HepG2 (cell line): ENCODE measurements at regions not wholly inside any gene's neighbourhood (a gene's known extent, or its start where the extent isn't known, plus 50 kb on each side); places are given as distances from the start of the nearest gene placed in this dataset.

ENCODE experiments used
- ATAC-seq: fragments of 200-7000 bp; cut with Tn5 transposase; 3 replicates; pipeline ENCODE4 v1.9.1; 2020; ENCODE audit warnings: mild to moderate bottlenecking, moderate library complexity
- BruUV-seq: library from RNA; stranded (reverse); fragments of 400-500 nt; replicated peaks from 2 replicates; lab custom pipeline; 2021; lab: Mats Ljungman, UMichigan
- CTCF ChIA-PET: fragments of 300-600 bp; formaldehyde crosslinking; extraction: SDS; loops from one replicate; lab custom pipeline; 2021; ENCODE audit warnings: low total read pairs, inconsistent platforms, low intra/inter-chr PET ratio; lab: Yijun Ruan, JAX
- POLR2A ChIA-PET: fragments of 350-600 bp; sonication (Branson Sonifier 250); formaldehyde crosslinking; loops from one replicate; lab custom pipeline; 2020; ENCODE audit warnings: antibody characterized with exemption, inconsistent platforms; lab: Yijun Ruan, JAX
- DNase-seq: peaks from one replicate; pipeline ENCODE4 v3.0.0-alpha.2; 2015; ENCODE audit warnings: low spot score
- FAIRE-seq: peaks from 3 replicates; lab custom pipeline; 2011; peaks lifted over from hg19 to GRCh38; lab: Jason Lieb, UNC
- H2AFZ ChIP-seq: one replicate; pipeline ENCODE4 v1.6.1; 2011; ENCODE audit warnings: low read length, inconsistent platforms
- H3K27ac ChIP-seq: fragments of 300-600 bp; 3 replicates; pipeline ENCODE4 v1.8.0; 2011; ENCODE audit warnings: mixed run types, mild to moderate bottlenecking, mixed read lengths, low read length, inconsistent platforms; ENCODE audit not compliant: insufficient read depth; ENCODE audit errors: extremely low read length
- H3K27me3 ChIP-seq, 2 experiments: fragments of 200-600 bp in 1 of 2; 2 replicates in 1 of 2; 3 replicates in 1 of 2; pipeline versions ENCODE4 v1.6.0 to v1.8.0; 2011; ENCODE audit warnings: low read length in 2 of 2, mild to moderate bottlenecking in 2 of 2, moderate library complexity in 2 of 2, inconsistent platforms in 1 of 2; ENCODE audit not compliant: insufficient read depth in 2 of 2, control insufficient read depth in 1 of 2
- H3K36me3 ChIP-seq, 2 experiments: fragments of 200-600 bp in 1 of 2; replicated peaks in 1 of 2; 2 replicates in 1 of 2; 3 replicates in 1 of 2; pipeline versions ENCODE4 v1.5.1 to v1.8.0; 2011; ENCODE audit warnings: low read length in 2 of 2, inconsistent platforms in 1 of 2; ENCODE audit not compliant: insufficient read depth in 2 of 2, control insufficient read depth in 1 of 2
- H3K4me1 ChIP-seq: 2 replicates; pipeline ENCODE4 v1.5.1; 2012; ENCODE audit warnings: low read length, inconsistent platforms; ENCODE audit not compliant: insufficient read depth
- H3K4me2 ChIP-seq: 2 replicates; pipeline ENCODE4 v1.6.0; 2011; ENCODE audit warnings: low read depth, low read length, inconsistent platforms
- H3K4me3 ChIP-seq, 3 experiments: fragments of 200-600 bp in 1 of 3; sonication (generic), shearing (Covaris generic) in 1 of 3; replicated peaks in 1 of 3; 2 replicates each; pipeline ENCODE4 v1.5.1; 2011 to 2016; ENCODE audit warnings: low read length in 3 of 3, inconsistent platforms in 2 of 3, low read depth in 2 of 3, mild to moderate bottlenecking in 2 of 3, control low read depth in 1 of 3, mixed read lengths in 1 of 3; ENCODE audit not compliant: insufficient read depth in 1 of 3
- H3K79me2 ChIP-seq: one replicate; pipeline ENCODE4 v1.6.1; 2011; ENCODE audit warnings: low read length, inconsistent platforms; ENCODE audit not compliant: insufficient read depth
- H3K9ac ChIP-seq: 2 replicates; pipeline ENCODE4 v1.6.0; 2011; ENCODE audit warnings: mild to moderate bottlenecking, low read depth, low read length, inconsistent platforms; ENCODE audit not compliant: insufficient read depth
- H3K9me3 ChIP-seq: 2 replicates; pipeline ENCODE4 v1.5.1; 2012; ENCODE audit warnings: mild to moderate bottlenecking, low read length
- H4K20me1 ChIP-seq: 2 replicates; pipeline ENCODE4 v1.6.0; 2011; ENCODE audit warnings: inconsistent platforms, mild to moderate bottlenecking, low read length, moderate library complexity; ENCODE audit not compliant: insufficient read depth
- BORCS8-MEF2B ChIP-seq: sonication (generic); formaldehyde crosslinking; IDR thresholded peaks from 2 replicates; pipeline ENCODE4 v1.8.0; 2022; ENCODE audit warnings: mild to moderate bottlenecking, missing genetic modification reagents
- FOXA1 ChIP-seq, 2 experiments: fragments of 450-650 bp in 1 of 2; sonication (generic) in 1 of 2; formaldehyde crosslinking in 1 of 2; IDR thresholded peaks; 2 replicates each; pipeline versions ENCODE4 v1.4.0 to v1.6.1; 2016 to 2020; ENCODE audit warnings: missing genetic modification reagents in 1 of 2
- JUNB ChIP-seq: sonication (generic); formaldehyde crosslinking; IDR thresholded peaks from 2 replicates; pipeline ENCODE4 v1.8.0; 2022; ENCODE audit warnings: missing genetic modification reagents, mild to moderate bottlenecking, borderline replicate concordance
- NR3C1 ChIP-seq: sonication (generic); formaldehyde crosslinking; IDR thresholded peaks from 2 replicates; pipeline ENCODE4 v1.4.0; 2020; ENCODE audit warnings: missing genetic modification reagents
- SOX5 ChIP-seq: IDR thresholded peaks from 2 replicates; pipeline ENCODE4 v1.6.1; 2016; ENCODE audit warnings: borderline replicate concordance
- SRSF1 ChIP-seq: fragments of 200-400 bp; formaldehyde crosslinking; optimal IDR thresholded peaks from 2 replicates; pipeline ENCODE3; 2017; ENCODE audit warnings: mild to moderate bottlenecking, low read depth, low read length, moderate library complexity
- SYNCRIP ChIP-seq: fragments of 200-400 bp; formaldehyde crosslinking; IDR thresholded peaks from 2 replicates; pipeline ENCODE4 v1.6.1; 2018; ENCODE audit warnings: mild to moderate bottlenecking, low read depth, low read length; ENCODE audit not compliant: insufficient read depth
- U2AF2 ChIP-seq: fragments of 200-400 bp; formaldehyde crosslinking; IDR thresholded peaks from 2 replicates; pipeline ENCODE4 v1.6.1; 2017; ENCODE audit warnings: low read depth, mild to moderate bottlenecking, low read length
- ZBTB38 ChIP-seq: sonication (generic); formaldehyde crosslinking; IDR thresholded peaks from 2 replicates; pipeline ENCODE4 v1.5.1; 2020; ENCODE audit warnings: mild to moderate bottlenecking, missing genetic modification reagents
- ZBTB42 ChIP-seq: sonication (generic); formaldehyde crosslinking; IDR thresholded peaks from 2 replicates; pipeline ENCODE4 v1.5.0; 2020; ENCODE audit warnings: mild to moderate bottlenecking, missing genetic modification reagents
- ZNF232 ChIP-seq: sonication (generic); formaldehyde crosslinking; IDR thresholded peaks from 2 replicates; pipeline ENCODE4 v1.4.0; 2020; ENCODE audit warnings: missing genetic modification reagents, borderline replicate concordance
- ZNF235 ChIP-seq: sonication (generic); formaldehyde crosslinking; IDR thresholded peaks from 2 replicates; pipeline ENCODE4 v1.8.1; 2023; ENCODE audit warnings: mild to moderate bottlenecking, missing genetic modification reagents, borderline replicate concordance
- ZNF263 ChIP-seq: sonication (generic); formaldehyde crosslinking; IDR thresholded peaks from 2 replicates; pipeline ENCODE4 v1.4.0; 2020; ENCODE audit warnings: missing genetic modification reagents
- ZNF317 ChIP-seq: sonication (generic); formaldehyde crosslinking; IDR thresholded peaks from 2 replicates; pipeline ENCODE4 v1.5.0; 2020; ENCODE audit warnings: mild to moderate bottlenecking, missing genetic modification reagents
- ZNF343 ChIP-seq: sonication (generic); formaldehyde crosslinking; IDR thresholded peaks from 2 replicates; pipeline ENCODE4 v1.4.0; 2020; ENCODE audit warnings: mild to moderate bottlenecking, missing genetic modification reagents
- ZSCAN31 ChIP-seq: sonication (generic); formaldehyde crosslinking; IDR thresholded peaks from 2 replicates; pipeline ENCODE4 v1.5.0; 2020; ENCODE audit warnings: low read depth, mild to moderate bottlenecking, missing genetic modification reagents
- WGBS: methylation state at CpG from one replicate; pipeline ENCODE4 v1.1.6; 2017; ENCODE audit warnings: low lambda C conversion rate; 5-methylcytosine and 5-hydroxymethylcytosine counted together
- in situ Hi-C: cut with HindIII; loops from 2 replicates; pipeline ENCODE4 v1.10.0; 2017; ENCODE audit warnings: low pct_unique_long_range_greater_than_20kb; ENCODE audit not compliant: extremely low pct_ligation_motif_present
- intact Hi-C: fragments of 100-400 bp; cut with micrococcal nuclease; formaldehyde crosslinking; loops from one replicate; pipeline ENCODE4 v1.10.0; 2022; ENCODE audit not compliant: unreplicated experiment
- TF ChIP-seq, protein P1 (sequence below), 2 experiments: sonication (generic) in 1 of 2; formaldehyde crosslinking in 1 of 2; IDR thresholded peaks; 2 replicates each; pipeline versions ENCODE4 v1.4.0 to v1.6.1; 2018 to 2020; ENCODE audit warnings: missing genetic modification reagents in 2 of 2, borderline replicate concordance in 1 of 2, low read depth in 1 of 2, mild to moderate bottlenecking in 1 of 2, missing biosample characterization in 1 of 2
- TF ChIP-seq, protein P2 (sequence below): sonication (generic); formaldehyde crosslinking; conservative IDR thresholded peaks from 2 replicates; pipeline ENCODE4 v1.4.0; 2020; ENCODE audit warnings: missing genetic modification reagents
- TF ChIP-seq, protein P3 (sequence below): sonication (generic); formaldehyde crosslinking; conservative IDR thresholded peaks from 2 replicates; pipeline ENCODE4 v1.8.0; 2022; ENCODE audit warnings: mild to moderate bottlenecking, moderate library complexity, missing genetic modification reagents

DNA sequence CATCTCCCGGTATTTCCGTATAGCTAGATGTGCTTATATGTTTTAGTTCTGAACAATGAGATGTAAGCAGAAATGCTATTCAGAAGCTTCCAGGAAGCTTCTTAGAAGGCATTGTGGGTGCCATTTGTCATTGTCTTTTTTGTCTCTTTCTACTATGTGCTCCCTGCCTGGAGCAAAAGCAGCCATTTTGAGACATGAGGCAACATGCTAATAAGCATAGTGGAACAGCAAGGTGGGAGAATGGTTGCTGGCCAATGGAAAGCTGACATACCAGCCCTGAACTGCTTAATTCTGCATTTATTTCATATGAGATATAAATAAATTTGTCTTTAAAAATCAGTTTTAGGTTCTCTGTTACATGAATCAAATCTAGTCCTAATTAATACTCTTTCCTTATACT, 299.7 kb downstream of the LMO7 start:
- Histone ChIP-seq H3K4me3 (no peak overlapping the region), H3K4me2 (no peak overlapping the region), H3K4me1 (no peaks in the 10 kb centered on the region), H3K79me2 (no peaks in the 10 kb centered on the region), H3K27me3 (no peaks in the 10 kb centered on the region), H3K9me3 (no peaks in the 10 kb centered on the region), H3K27ac (no peak overlapping the region), H4K20me1 (no peaks in the 10 kb centered on the region), H3K36me3 (no peaks in the 10 kb centered on the region), H3K9ac (no peak overlapping the region), H2AFZ (no peak overlapping the region)
- BruUV-seq: no TSS peak
- POLR2A ChIA-PET: no interaction called here
- ATAC-seq: no peak
- DNase-seq: no peak
- no peak for FAIRE-seq
- in situ Hi-C loops: no loop called here
- CTCF ChIA-PET: no interaction called here
- intact Hi-C loops: no loop called here
- WGBS: 69% methylated on average over 2 of the region's 2 CpGs
- TF ChIP-seq FOXA1 (IDR thresholded peaks at IDR 0.05) (no peak), FOXA1 (CRISPR knock-in tag; IDR thresholded peaks at IDR 0.05) (no peak), ZNF343 (CRISPR knock-in tag) (no peak), BORCS8-MEF2B (no peak), ZNF263 (CRISPR knock-in tag) (no peak), ZBTB42 (CRISPR knock-in tag) (no peak), NR3C1 (no peak), SOX5 (CRISPR knock-in tag) (no peak), JUNB (no peak), SRSF1 (no peak), ZNF232 (no peak), SYNCRIP (no peak), ZNF235 (CRISPR knock-in tag) (no peak), ZNF317 (no peak), U2AF2 (no peak), ZSCAN31 (no peak), ZBTB38 (CRISPR knock-in tag) (no peak)
- TF ChIP-seq, protein P1, sequence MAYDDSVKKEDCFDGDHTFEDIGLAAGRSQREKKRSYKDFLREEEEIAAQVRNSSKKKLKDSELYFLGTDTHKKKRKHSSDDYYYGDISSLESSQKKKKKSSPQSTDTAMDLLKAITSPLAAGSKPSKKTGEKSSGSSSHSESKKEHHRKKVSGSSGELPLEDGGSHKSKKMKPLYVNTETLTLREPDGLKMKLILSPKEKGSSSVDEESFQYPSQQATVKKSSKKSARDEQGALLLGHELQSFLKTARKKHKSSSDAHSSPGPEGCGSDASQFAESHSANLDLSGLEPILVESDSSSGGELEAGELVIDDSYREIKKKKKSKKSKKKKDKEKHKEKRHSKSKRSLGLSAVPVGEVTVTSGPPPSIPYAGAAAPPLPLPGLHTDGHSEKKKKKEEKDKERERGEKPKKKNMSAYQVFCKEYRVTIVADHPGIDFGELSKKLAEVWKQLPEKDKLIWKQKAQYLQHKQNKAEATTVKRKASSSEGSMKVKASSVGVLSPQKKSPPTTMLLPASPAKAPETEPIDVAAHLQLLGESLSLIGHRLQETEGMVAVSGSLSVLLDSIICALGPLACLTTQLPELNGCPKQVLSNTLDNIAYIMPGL (CRISPR knock-in tag; IDR thresholded peaks at IDR 0.05; ENCODE audit: borderline replicate concordance in 1 of 2, low read depth in 1 of 2): no peak
- TF ChIP-seq, protein P2, sequence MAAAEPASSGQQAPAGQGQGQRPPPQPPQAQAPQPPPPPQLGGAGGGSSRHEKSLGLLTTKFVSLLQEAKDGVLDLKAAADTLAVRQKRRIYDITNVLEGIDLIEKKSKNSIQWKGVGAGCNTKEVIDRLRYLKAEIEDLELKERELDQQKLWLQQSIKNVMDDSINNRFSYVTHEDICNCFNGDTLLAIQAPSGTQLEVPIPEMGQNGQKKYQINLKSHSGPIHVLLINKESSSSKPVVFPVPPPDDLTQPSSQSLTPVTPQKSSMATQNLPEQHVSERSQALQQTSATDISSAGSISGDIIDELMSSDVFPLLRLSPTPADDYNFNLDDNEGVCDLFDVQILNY (CRISPR knock-in tag): no peak
- TF ChIP-seq, protein P3, sequence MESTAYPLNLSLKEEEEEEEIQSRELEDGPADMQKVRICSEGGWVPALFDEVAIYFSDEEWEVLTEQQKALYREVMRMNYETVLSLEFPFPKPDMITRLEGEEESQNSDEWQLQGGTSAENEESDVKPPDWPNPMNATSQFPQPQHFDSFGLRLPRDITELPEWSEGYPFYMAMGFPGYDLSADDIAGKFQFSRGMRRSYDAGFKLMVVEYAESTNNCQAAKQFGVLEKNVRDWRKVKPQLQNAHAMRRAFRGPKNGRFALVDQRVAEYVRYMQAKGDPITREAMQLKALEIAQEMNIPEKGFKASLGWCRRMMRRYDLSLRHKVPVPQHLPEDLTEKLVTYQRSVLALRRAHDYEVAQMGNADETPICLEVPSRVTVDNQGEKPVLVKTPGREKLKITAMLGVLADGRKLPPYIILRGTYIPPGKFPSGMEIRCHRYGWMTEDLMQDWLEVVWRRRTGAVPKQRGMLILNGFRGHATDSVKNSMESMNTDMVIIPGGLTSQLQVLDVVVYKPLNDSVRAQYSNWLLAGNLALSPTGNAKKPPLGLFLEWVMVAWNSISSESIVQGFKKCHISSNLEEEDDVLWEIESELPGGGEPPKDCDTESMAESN (CRISPR knock-in tag): no peak
